SK-N-SH (cell line): ENCODE measurements at regions not wholly inside any gene's neighbourhood (a gene's known extent, or its start where the extent isn't known, plus 50 kb on each side); places are given as distances from the start of the nearest gene placed in this dataset.

Source experiments
- CTCF ChIA-PET: fragments of 300-600, 350-600 bp; formaldehyde crosslinking; extraction: SDS; loops from one replicate; lab custom pipeline; 2021; lab: Yijun Ruan, JAX
- POLR2A ChIA-PET: fragments of 350-600 bp; sonication (Branson Sonifier 250); formaldehyde crosslinking; extraction: SDS; loops from one replicate; lab custom pipeline; 2020; ENCODE audit warnings: antibody characterized with exemption, inconsistent platforms; lab: Yijun Ruan, JAX
- DNase-seq: peaks from one replicate; pipeline ENCODE4 v3.0.0; 2012
- H2AFZ ChIP-seq: fragments of 200-600 bp; sonication (generic); 2 replicates; pipeline ENCODE4 v1.8.1; 2016; ENCODE audit warnings: antibody characterized with exemption, mild to moderate bottlenecking, low read depth
- H3F3A ChIP-seq: fragments of 200-600 bp; sonication (generic); replicated peaks from 2 replicates; pipeline ENCODE3; 2016; ENCODE audit warnings: antibody characterized with exemption, mild to moderate bottlenecking; ENCODE audit not compliant: insufficient read depth
- H3K27ac ChIP-seq, 2 experiments: fragments of 200-500 bp in 1 of 2; fragments of 200-600 bp in 1 of 2; sonication (Bioruptor generic) in 1 of 2; sonication (generic), shearing (Covaris generic) in 1 of 2; 2 replicates each; pipeline versions ENCODE4 v1.5.1 to v1.6.1; 2014 to 2016; ENCODE audit warnings: low read depth in 2 of 2, inconsistent platforms in 1 of 2, low read length in 1 of 2, mild to moderate bottlenecking in 1 of 2, mixed read lengths in 1 of 2
- H3K27me3 ChIP-seq: fragments of 200-600 bp; sonication (generic), shearing (Covaris generic); 2 replicates; pipeline ENCODE4 v1.6.1; 2016; ENCODE audit warnings: mixed run types; ENCODE audit not compliant: insufficient read depth
- H3K36me3 ChIP-seq, 2 experiments: fragments of 200-500 bp in 1 of 2; fragments of 200-600 bp in 1 of 2; sonication (Bioruptor generic) in 1 of 2; sonication (generic) in 1 of 2; replicated peaks in 1 of 2; 2 replicates each; pipeline versions ENCODE3 to v1.5.1; 2014 to 2016; ENCODE audit warnings: low read length in 1 of 2, mild to moderate bottlenecking in 1 of 2; ENCODE audit not compliant: insufficient read depth in 2 of 2, control insufficient read depth in 1 of 2
- H3K4me1 ChIP-seq, 2 experiments: fragments of 200-500 bp in 1 of 2; fragments of 200-600 bp in 1 of 2; sonication (Bioruptor generic) in 1 of 2; sonication (generic), shearing (Covaris generic) in 1 of 2; 2 replicates each; pipeline versions ENCODE4 v1.5.1 to v1.6.1; 2014 to 2016; ENCODE audit warnings: low read depth in 1 of 2, low read length in 1 of 2, mixed run types in 1 of 2; ENCODE audit not compliant: insufficient read depth in 2 of 2, control insufficient read depth in 1 of 2
- H3K4me2 ChIP-seq: fragments of 200-600 bp; sonication (generic), shearing (Covaris generic); 2 replicates; pipeline ENCODE4 v1.6.1; 2017; ENCODE audit warnings: mixed run types
- H3K4me3 ChIP-seq, 2 experiments: fragments of 200-500 bp in 1 of 2; fragments of 200-600 bp in 1 of 2; sonication (Bioruptor generic) in 1 of 2; sonication (generic), shearing (Covaris generic) in 1 of 2; 2 replicates each; pipeline versions ENCODE4 v1.5.1 to v1.8.1; 2014 to 2016; ENCODE audit warnings: low read depth in 2 of 2, inconsistent platforms in 1 of 2, low read length in 1 of 2, mild to moderate bottlenecking in 1 of 2, mixed read lengths in 1 of 2, moderate library complexity in 1 of 2
- H3K79me2 ChIP-seq: fragments of 200-600 bp; sonication (generic); 2 replicates; pipeline ENCODE4 v1.8.1; 2017; ENCODE audit warnings: mild to moderate bottlenecking; ENCODE audit not compliant: insufficient read depth
- H3K9ac ChIP-seq: fragments of 200-600 bp; sonication (generic); 2 replicates; pipeline ENCODE4 v1.6.1; 2017; ENCODE audit warnings: mixed run types
- H3K9me2 ChIP-seq: fragments of 200-600 bp; sonication (generic); 2 replicates; pipeline ENCODE4 v1.6.1; 2017; ENCODE audit warnings: mixed run types
- H3K9me3 ChIP-seq: fragments of 200-600 bp; sonication (generic); 2 replicates; pipeline ENCODE4 v1.6.1; 2017; ENCODE audit warnings: mixed run types, mild to moderate bottlenecking, moderate library complexity
- H4K20me1 ChIP-seq: fragments of 200-600 bp; sonication (generic); 2 replicates; pipeline ENCODE4 v1.6.1; 2017; ENCODE audit warnings: mild to moderate bottlenecking, mixed run types; ENCODE audit not compliant: insufficient read depth
- ELF1 ChIP-seq: IDR thresholded peaks from 2 replicates; pipeline ENCODE4 v1.4.0; 2012
- FOSL2 ChIP-seq: IDR thresholded peaks from 2 replicates; pipeline ENCODE4 v1.4.0; 2012; ENCODE audit warnings: low read depth, mild to moderate bottlenecking, moderate library complexity, borderline replicate concordance
- FOXJ3 ChIP-seq: sonication (generic); formaldehyde crosslinking; IDR thresholded peaks from 2 replicates; pipeline ENCODE4 v1.5.1; 2020; ENCODE audit warnings: mild to moderate bottlenecking, missing genetic modification reagents
- GABPA ChIP-seq: IDR thresholded peaks from 2 replicates; pipeline ENCODE4 v1.4.0; 2012; ENCODE audit warnings: low read depth, mild to moderate bottlenecking
- MEF2A ChIP-seq: IDR thresholded peaks from 2 replicates; pipeline ENCODE4 v1.4.0; 2012; ENCODE audit warnings: low read depth, borderline replicate concordance
- MXI1 ChIP-seq: IDR thresholded peaks from 2 replicates; pipeline ENCODE4 v1.6.1; 2012; ENCODE audit warnings: mild to moderate bottlenecking, low read depth, low read length, improper control_type of control experiment
- POLR2AphosphoS5 ChIP-seq: IDR thresholded peaks from 2 replicates; pipeline ENCODE4 v1.6.1; 2012; ENCODE audit warnings: low read depth, low read length
- RAD21 ChIP-seq: IDR thresholded peaks from 2 replicates; pipeline ENCODE4 v1.6.1; 2012; ENCODE audit warnings: mild to moderate bottlenecking, low read length
- RFX5 ChIP-seq: IDR thresholded peaks from 2 replicates; pipeline ENCODE4 v1.6.1; 2012; ENCODE audit warnings: mild to moderate bottlenecking, improper control_type of control experiment, low read length
- RXRA ChIP-seq: IDR thresholded peaks from 2 replicates; pipeline ENCODE4 v1.4.0; 2012; ENCODE audit warnings: low read depth, mild to moderate bottlenecking, borderline replicate concordance
- SIN3A ChIP-seq: IDR thresholded peaks from 2 replicates; pipeline ENCODE4 v1.6.1; 2012; ENCODE audit warnings: low read depth, mild to moderate bottlenecking, low read length, moderate library complexity, borderline replicate concordance
- TEAD4 ChIP-seq: IDR thresholded peaks from 2 replicates; pipeline ENCODE4 v1.4.0; 2012; ENCODE audit warnings: mild to moderate bottlenecking, borderline replicate concordance; ENCODE audit not compliant: insufficient read depth
- USF1 ChIP-seq: IDR thresholded peaks from 2 replicates; pipeline ENCODE4 v1.4.0; 2012; ENCODE audit warnings: low read depth, borderline replicate concordance
- WGBS: methylation state at CpG from one replicate; pipeline ENCODE4 v1.1.6; 2017; ENCODE audit warnings: low lambda C conversion rate; 5-methylcytosine and 5-hydroxymethylcytosine counted together
- TF ChIP-seq, protein P1 (sequence below): IDR thresholded peaks from 2 replicates; pipeline ENCODE4 v1.6.1; 2012; ENCODE audit warnings: mild to moderate bottlenecking, low read depth, low read length, moderate library complexity

DNA sequence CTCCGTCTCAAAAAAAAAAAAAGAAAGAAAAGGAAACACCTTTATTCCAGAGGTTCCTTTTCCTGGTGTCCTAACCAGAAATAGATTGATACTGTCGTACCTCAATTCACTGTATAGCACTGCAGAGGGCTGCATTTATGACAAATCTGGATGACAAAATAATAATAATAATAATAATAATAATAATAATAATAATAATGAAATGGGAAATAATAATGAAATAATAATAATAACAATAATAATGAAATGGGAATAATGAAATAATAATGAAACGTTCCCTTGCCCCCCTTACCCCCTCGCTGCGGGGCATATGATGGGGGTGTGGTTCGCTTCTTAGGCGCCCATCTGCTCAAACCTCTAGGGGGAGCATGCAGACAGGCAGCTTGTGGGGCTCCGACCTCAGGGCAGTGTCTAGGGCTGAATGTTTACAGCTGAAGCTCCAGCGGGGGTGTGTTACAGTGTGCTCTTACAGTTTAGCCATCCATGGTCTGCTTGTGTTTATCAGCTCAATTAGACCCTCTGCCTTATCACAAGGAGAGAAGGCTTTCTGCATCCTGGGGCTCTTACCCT is 1088.3 kb upstream of the SEL1L start:
- CTCF ChIA-PET, result no interaction called here

GRCh38 chr14:82626156-82627066 is 1092.8 kb upstream of the SEL1L start:
- no peaks in the 10 kb centered on the region for H3K9me3 ChIP-seq
- no peaks in the 10 kb centered on the region for H3K9me2 ChIP-seq
- H3K27me3 ChIP-seq, result no peaks in the 10 kb centered on the region
- H2AFZ ChIP-seq, result no peak overlapping the region
- no peaks in the 10 kb centered on the region for H3K79me2 ChIP-seq
- CTCF ChIA-PET, result no interaction called here
- no peaks in the 10 kb centered on the region for H4K20me1 ChIP-seq
- no peak overlapping the region for H3K27ac ChIP-seq
- H3F3A ChIP-seq, result no peaks in the 10 kb centered on the region
- DNase-seq, result no peak
- H3K9ac ChIP-seq, result no peak overlapping the region
- no peak overlapping the region for H3K4me3 ChIP-seq
- 4% methylated on average over 5 of the region's 5 CpGs for WGBS
- POLR2A ChIA-PET, result no interaction called here
- no peaks in the 10 kb centered on the region for H3K4me1 ChIP-seq
- no peaks in the 10 kb centered on the region for H3K36me3 ChIP-seq
- no peak overlapping the region for H3K4me2 ChIP-seq
- TF ChIP-seq MEF2A (no peak), POLR2AphosphoS5 (no peak), SIN3A (no peak), FOXJ3 (no peak), GABPA (no peak), RFX5 (no peak), TEAD4 (no peak), RXRA (no peak), RAD21 (no peak), FOSL2 (no peak)
- TF ChIP-seq, protein P1, sequence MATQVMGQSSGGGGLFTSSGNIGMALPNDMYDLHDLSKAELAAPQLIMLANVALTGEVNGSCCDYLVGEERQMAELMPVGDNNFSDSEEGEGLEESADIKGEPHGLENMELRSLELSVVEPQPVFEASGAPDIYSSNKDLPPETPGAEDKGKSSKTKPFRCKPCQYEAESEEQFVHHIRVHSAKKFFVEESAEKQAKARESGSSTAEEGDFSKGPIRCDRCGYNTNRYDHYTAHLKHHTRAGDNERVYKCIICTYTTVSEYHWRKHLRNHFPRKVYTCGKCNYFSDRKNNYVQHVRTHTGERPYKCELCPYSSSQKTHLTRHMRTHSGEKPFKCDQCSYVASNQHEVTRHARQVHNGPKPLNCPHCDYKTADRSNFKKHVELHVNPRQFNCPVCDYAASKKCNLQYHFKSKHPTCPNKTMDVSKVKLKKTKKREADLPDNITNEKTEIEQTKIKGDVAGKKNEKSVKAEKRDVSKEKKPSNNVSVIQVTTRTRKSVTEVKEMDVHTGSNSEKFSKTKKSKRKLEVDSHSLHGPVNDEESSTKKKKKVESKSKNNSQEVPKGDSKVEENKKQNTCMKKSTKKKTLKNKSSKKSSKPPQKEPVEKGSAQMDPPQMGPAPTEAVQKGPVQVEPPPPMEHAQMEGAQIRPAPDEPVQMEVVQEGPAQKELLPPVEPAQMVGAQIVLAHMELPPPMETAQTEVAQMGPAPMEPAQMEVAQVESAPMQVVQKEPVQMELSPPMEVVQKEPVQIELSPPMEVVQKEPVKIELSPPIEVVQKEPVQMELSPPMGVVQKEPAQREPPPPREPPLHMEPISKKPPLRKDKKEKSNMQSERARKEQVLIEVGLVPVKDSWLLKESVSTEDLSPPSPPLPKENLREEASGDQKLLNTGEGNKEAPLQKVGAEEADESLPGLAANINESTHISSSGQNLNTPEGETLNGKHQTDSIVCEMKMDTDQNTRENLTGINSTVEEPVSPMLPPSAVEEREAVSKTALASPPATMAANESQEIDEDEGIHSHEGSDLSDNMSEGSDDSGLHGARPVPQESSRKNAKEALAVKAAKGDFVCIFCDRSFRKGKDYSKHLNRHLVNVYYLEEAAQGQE, result no peak

More for the DNA sequence above, 1088.3 kb upstream of the SEL1L start:
- Histone ChIP-seq H3K27ac (no peak overlapping the region), H3K27me3 (no peaks in the 10 kb centered on the region), H3K4me1 (no peaks in the 10 kb centered on the region)
- no peak for TF ChIP-seq TEAD4
- TF ChIP-seq ELF1, result no peak
- TF ChIP-seq USF1, result no peak
- TF ChIP-seq MXI1, result no peak
- TF ChIP-seq, protein P1, result no peak
- TF ChIP-seq, all 33 proteins: peak for 0
- Histone ChIP-seq H3K9me3 (no peaks in the 10 kb centered on the region), H3K79me2 (no peaks in the 10 kb centered on the region), H3K9ac (no peak overlapping the region), H3K9me2 (no peaks in the 10 kb centered on the region), H2AFZ (no peak overlapping the region), H3K36me3 (no peaks in the 10 kb centered on the region), H4K20me1 (no peaks in the 10 kb centered on the region), H3K4me2 (no peak overlapping the region), H3K4me3 (no peak overlapping the region), H3F3A (no peaks in the 10 kb centered on the region)
- WGBS, result 30% methylated on average over 7 of the region's 9 CpGs
- peak; percentile 1 for DNase-seq
- POLR2A ChIA-PET, result no interaction called here
